ENCODE measurements at regions not wholly inside any gene's neighbourhood (a gene's known extent, or its start where the extent isn't known, plus 50 kb on each side); places are given as distances from the start of the nearest gene placed in this dataset.
A peak's percentile ranks its signal among the peaks of the same experiment; 100 is the strongest.
"Not testable (repeated sequence)": the region's sequence is repeated elsewhere in the genome, so short reads cannot be mapped to it uniquely, and the experiment has no call there.

DNA sequence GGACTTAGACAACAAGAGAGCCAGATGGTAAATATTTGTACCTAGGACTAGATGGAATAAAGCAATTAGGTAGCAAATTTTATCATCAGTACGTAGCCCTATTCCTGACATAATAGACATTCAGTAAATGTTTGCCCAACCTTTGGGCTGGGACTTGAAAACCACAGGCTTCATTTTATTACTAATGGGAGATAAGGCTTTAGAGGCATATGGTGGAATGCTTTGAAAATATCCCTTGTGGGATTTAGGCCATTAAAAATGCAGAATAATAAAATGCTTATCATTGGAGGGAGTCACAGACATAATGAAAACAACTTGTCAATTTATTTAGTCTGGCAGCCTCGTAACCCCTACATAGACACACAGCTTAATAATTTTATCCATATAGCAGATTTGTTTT, 296.1 kb upstream of the SPAG17 start:
- Histone ChIP-seq H4K20me1 (ENCODE audit: insufficient read depth) (no peaks in the 10 kb centered on the region), H3K27me3 (ENCODE audit: insufficient read depth, low read depth) (no peaks in the 10 kb centered on the region), H3K4me3 (IDR thresholded peaks at IDR 0.05; ENCODE audit: insufficient read depth, low read depth, low read length) (no peak overlapping the region), H3K36me3 (ENCODE audit: insufficient read depth) (no peaks in the 10 kb centered on the region), H2AFZ (ENCODE audit: low read depth) (no peak overlapping the region), H3K4me2 (no peak overlapping the region), H3K9ac (no peak overlapping the region), H3K27ac (no peak overlapping the region), H3K79me2 (ENCODE audit: insufficient read depth, low read depth) (no peaks in the 10 kb centered on the region), H3K4me1 (ENCODE audit: low read depth, poor library complexity, severe bottlenecking) (no peaks in the 10 kb centered on the region)
- TF ChIP-seq, protein P1, sequence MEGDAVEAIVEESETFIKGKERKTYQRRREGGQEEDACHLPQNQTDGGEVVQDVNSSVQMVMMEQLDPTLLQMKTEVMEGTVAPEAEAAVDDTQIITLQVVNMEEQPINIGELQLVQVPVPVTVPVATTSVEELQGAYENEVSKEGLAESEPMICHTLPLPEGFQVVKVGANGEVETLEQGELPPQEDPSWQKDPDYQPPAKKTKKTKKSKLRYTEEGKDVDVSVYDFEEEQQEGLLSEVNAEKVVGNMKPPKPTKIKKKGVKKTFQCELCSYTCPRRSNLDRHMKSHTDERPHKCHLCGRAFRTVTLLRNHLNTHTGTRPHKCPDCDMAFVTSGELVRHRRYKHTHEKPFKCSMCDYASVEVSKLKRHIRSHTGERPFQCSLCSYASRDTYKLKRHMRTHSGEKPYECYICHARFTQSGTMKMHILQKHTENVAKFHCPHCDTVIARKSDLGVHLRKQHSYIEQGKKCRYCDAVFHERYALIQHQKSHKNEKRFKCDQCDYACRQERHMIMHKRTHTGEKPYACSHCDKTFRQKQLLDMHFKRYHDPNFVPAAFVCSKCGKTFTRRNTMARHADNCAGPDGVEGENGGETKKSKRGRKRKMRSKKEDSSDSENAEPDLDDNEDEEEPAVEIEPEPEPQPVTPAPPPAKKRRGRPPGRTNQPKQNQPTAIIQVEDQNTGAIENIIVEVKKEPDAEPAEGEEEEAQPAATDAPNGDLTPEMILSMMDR (conservative IDR thresholded peaks at IDR 0.05; ENCODE audit: low read depth, low read length) = no peak

DNA sequence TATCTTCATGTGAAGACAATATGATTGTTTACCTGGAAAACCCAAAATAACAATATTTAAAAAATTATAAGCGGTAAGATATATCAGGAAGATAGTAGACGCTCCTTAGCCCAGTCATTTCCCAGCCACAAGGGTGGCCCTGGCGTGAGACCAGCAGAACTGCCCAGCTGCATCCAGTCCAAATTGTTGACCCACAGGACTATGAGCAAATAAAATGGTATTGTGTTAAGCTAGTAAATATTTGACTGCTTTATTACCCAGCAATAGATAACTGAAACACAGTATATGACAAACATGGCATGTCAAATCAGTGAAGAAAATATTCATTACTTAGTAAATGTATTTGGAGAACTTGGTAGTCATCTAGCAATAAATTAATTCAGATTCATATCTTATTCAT, 294.3 kb upstream of the SPAG17 start:
- Histone ChIP-seq H3K27me3 (ENCODE audit: insufficient read depth, low read depth) (no peaks in the 10 kb centered on the region), H3K4me3 (IDR thresholded peaks at IDR 0.05; ENCODE audit: insufficient read depth, low read depth, low read length) (no peak overlapping the region), H3K27ac (no peak overlapping the region), H4K20me1 (ENCODE audit: insufficient read depth) (no peaks in the 10 kb centered on the region), H3K4me2 (no peak overlapping the region), H2AFZ (ENCODE audit: low read depth) (no peak overlapping the region), H3K79me2 (ENCODE audit: insufficient read depth, low read depth) (no peaks in the 10 kb centered on the region), H3K9ac (no peak overlapping the region), H3K4me1 (ENCODE audit: low read depth, poor library complexity, severe bottlenecking) (no peaks in the 10 kb centered on the region), H3K36me3 (ENCODE audit: insufficient read depth) (no peaks in the 10 kb centered on the region)
- TF ChIP-seq, protein P1 (conservative IDR thresholded peaks at IDR 0.05; ENCODE audit: low read depth, low read length) = no peak

DNA sequence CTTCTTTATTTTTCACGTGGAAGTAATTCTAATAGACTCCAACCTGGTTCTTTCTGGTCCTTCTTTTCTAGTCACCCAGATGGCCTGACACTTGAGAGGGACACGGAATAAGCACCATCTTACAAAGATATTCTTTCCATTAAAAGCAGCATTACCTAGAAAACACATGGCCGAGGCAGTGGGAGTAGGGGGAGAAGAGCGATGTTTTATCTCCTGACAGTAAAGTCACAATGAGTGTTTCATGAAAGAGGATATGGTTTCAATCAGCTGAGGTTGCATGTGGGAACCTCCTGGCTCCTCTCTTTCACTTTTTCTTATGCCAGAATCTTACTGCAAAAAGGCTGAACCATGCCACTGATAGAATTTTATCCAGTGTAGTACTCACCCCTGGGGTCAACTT, 288.8 kb upstream of the SPAG17 start:
- no peak overlapping the region for H3K27ac ChIP-seq

DNA sequence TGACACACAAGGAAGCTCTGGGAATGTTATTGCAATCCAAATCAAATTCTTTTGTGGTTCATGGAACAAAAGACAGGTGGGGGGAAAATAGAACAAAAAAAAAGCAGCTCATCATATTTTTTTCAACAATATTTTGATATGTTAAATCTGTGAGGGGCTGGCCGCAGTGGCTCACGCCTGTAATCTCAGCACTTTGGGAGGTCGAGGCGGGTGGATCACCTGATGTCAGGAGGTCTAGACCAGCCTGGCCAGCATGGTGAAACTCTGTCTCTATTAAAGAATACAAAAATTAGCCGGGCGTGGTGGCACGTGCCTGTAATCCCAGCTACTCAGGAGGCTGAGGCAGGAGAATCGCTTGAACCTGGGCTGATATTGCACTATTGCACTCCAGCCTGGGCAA, 279.4 kb upstream of the SPAG17 start:
- H3K36me3 ChIP-seq (ENCODE audit: insufficient read depth); H3K4me1 ChIP-seq (ENCODE audit: low read depth, poor library complexity, severe bottlenecking); H2AFZ ChIP-seq (ENCODE audit: low read depth); H3K4me3 ChIP-seq (IDR thresholded peaks at IDR 0.05; ENCODE audit: insufficient read depth, low read depth, low read length); H3K27ac ChIP-seq; H4K20me1 ChIP-seq (ENCODE audit: insufficient read depth); H3K27me3 ChIP-seq (ENCODE audit: insufficient read depth, low read depth); H3K4me2 ChIP-seq; H3K9ac ChIP-seq; H3K79me2 ChIP-seq (ENCODE audit: insufficient read depth, low read depth): not testable (repeated sequence)

More for the DNA sequence above, 288.8 kb upstream of the SPAG17 start:
- Histone ChIP-seq H3K36me3 (ENCODE audit: insufficient read depth) (no peaks in the 10 kb centered on the region), H3K27me3 (ENCODE audit: insufficient read depth, low read depth) (no peaks in the 10 kb centered on the region), H3K4me1 (ENCODE audit: low read depth, poor library complexity, severe bottlenecking) (no peaks in the 10 kb centered on the region), H4K20me1 (ENCODE audit: insufficient read depth) (no peaks in the 10 kb centered on the region), H3K9ac (no peak overlapping the region), H3K79me2 (ENCODE audit: insufficient read depth, low read depth) (no peaks in the 10 kb centered on the region), H3K4me3 (IDR thresholded peaks at IDR 0.05; ENCODE audit: insufficient read depth, low read depth, low read length) (no peak overlapping the region), H2AFZ (ENCODE audit: low read depth) (no peak overlapping the region), H3K4me2 (no peak overlapping the region)
- TF ChIP-seq, protein P1 (conservative IDR thresholded peaks at IDR 0.05; ENCODE audit: low read depth, low read length) = no peak

DNA sequence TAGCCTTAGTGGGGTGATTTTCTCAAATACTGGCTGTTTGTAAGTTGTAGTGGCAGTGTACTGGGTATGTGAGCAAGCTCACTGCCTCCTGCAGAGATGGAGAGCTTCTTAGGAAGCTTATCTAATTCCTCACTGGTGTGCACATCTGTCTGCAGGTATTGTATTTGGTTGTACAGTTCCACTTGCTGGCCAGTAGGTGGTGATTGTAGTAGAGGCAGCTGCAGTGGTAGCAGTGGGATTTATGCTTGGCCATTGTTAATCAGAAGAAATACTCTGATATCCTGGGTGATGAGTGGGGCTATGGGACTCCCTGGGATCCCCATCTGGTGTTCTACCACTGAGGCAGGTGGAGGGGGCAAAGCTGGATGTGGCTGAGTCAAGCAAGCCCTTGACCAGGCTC, 276.1 kb upstream of the SPAG17 start:
- no peak overlapping the region for H2AFZ ChIP-seq (ENCODE audit: low read depth)

More for the DNA sequence above, 276.1 kb upstream of the SPAG17 start:
- Histone ChIP-seq H3K79me2 (ENCODE audit: insufficient read depth, low read depth) (no peaks in the 10 kb centered on the region), H3K4me3 (IDR thresholded peaks at IDR 0.05; ENCODE audit: insufficient read depth, low read depth, low read length) (no peak overlapping the region), H3K36me3 (ENCODE audit: insufficient read depth) (no peaks in the 10 kb centered on the region), H3K27ac (no peak overlapping the region), H3K4me1 (ENCODE audit: low read depth, poor library complexity, severe bottlenecking) (no peaks in the 10 kb centered on the region), H3K4me2 (no peak overlapping the region), H4K20me1 (ENCODE audit: insufficient read depth) (no peaks in the 10 kb centered on the region), H3K27me3 (ENCODE audit: insufficient read depth, low read depth) (no peaks in the 10 kb centered on the region), H3K9ac (no peak overlapping the region)
- TF ChIP-seq, protein P1 (conservative IDR thresholded peaks at IDR 0.05; ENCODE audit: low read depth, low read length) = peak; percentile 45; the same call in 1 of the 2 replicates
